Stimulated activated CD4-positive, alpha-beta T cell treated with anti-CD3 and anti-CD28 coated beads, Interleukin-1b, Interleukin-23, amount 100 ng/mL, for 48 hours (primary cell): ENCODE measurements at regions not wholly inside any gene's neighbourhood (a gene's known extent, or its start where the extent isn't known, plus 50 kb on each side); places are given as distances from the start of the nearest gene placed in this dataset.

ENCODE experiments used
- DNase-seq: peaks from one replicate; pipeline ENCODE4 v3.0.0-alpha.2; 2020

- DNase-seq: no peak
These were observed 60.2 kb downstream of the ADAMTS1 start for GRCh38 chr21:26784974-26785373.

GRCh38 chr21:26783466-26784195 is 61.6 kb downstream of the ADAMTS1 start:
- no peak for DNase-seq

GRCh38 chr21:26782747-26783146 is 62.5 kb downstream of the ADAMTS1 start:
- DNase-seq: no peak

GRCh38 chr21:26782331-26782730 is 62.9 kb downstream of the ADAMTS1 start:
- no peak for DNase-seq

GRCh38 chr21:26781331-26781730 is 63.9 kb downstream of the ADAMTS1 start:
- no peak for DNase-seq

- no peak for DNase-seq
These were observed 68.0 kb downstream of the ADAMTS1 start for GRCh38 chr21:26777166-26777565.

- DNase-seq: no peak
These were observed 68.7 kb downstream of the ADAMTS1 start for GRCh38 chr21:26776310-26777021.

- no peak for DNase-seq
These were observed 72.2 kb downstream of the ADAMTS1 start for GRCh38 chr21:26773058-26773457.

GRCh38 chr21:26769613-26770188 is 75.5 kb downstream of the ADAMTS1 start:
- no peak for DNase-seq

- no peak for DNase-seq
These were observed 78.3 kb downstream of the ADAMTS1 start for GRCh38 chr21:26766826-26767325.

GRCh38 chr21:26761174-26761915 is 83.9 kb downstream of the ADAMTS1 start:
- DNase-seq: no peak

- no peak for DNase-seq
These were observed 85.5 kb downstream of the ADAMTS1 start for GRCh38 chr21:26759731-26760130.

GRCh38 chr21:26758083-26758880 is 86.9 kb downstream of the ADAMTS1 start:
- no peak for DNase-seq

GRCh38 chr21:26756491-26757159 is 88.6 kb downstream of the ADAMTS1 start:
- DNase-seq: no peak

GRCh38 chr21:26754853-26755252 is 90.4 kb downstream of the ADAMTS1 start:
- no peak for DNase-seq

- DNase-seq: no peak
These were observed 91.4 kb downstream of the ADAMTS1 start for GRCh38 chr21:26753822-26754221.

- DNase-seq: no peak
These were observed 92.4 kb downstream of the ADAMTS1 start for GRCh38 chr21:26752849-26753248.

GRCh38 chr21:26751305-26751704 is 93.9 kb downstream of the ADAMTS1 start:
- no peak for DNase-seq

GRCh38 chr21:26748066-26748465 is 97.1 kb downstream of the ADAMTS1 start:
- DNase-seq: no peak

- no peak for DNase-seq
These were observed 98.0 kb downstream of the ADAMTS1 start for GRCh38 chr21:26747216-26747615.

- DNase-seq: no peak
These were observed 101.7 kb downstream of the ADAMTS1 start for GRCh38 chr21:26743524-26743923.

- DNase-seq: no peak
These were observed 106.0 kb downstream of the ADAMTS1 start for GRCh38 chr21:26739189-26739588.
